Naive thymus-derived CD4-positive, alpha-beta T cell (primary cell): ENCODE measurements at regions not wholly inside any gene's neighbourhood (a gene's known extent, or its start where the extent isn't known, plus 50 kb on each side); places are given as distances from the start of the nearest gene placed in this dataset.

ENCODE experiments used
- ATAC-seq: fragments of 150-1000 bp; cut with Tn5 transposase; 2 replicates; pipeline ENCODE4 v1.10.0; 2021; ENCODE audit warnings: mild to moderate bottlenecking, moderate library complexity
- CTCF ChIA-PET: fragments of 350-600 bp; sonication (Branson Sonifier 250); formaldehyde crosslinking; loops from one replicate; lab custom pipeline; 2021; ENCODE audit warnings: antibody characterized with exemption; lab: Charles Lee
- POLR2A ChIA-PET: fragments of 350-600 bp; sonication (Branson Sonifier 250); formaldehyde crosslinking; loops from one replicate; lab custom pipeline; 2021; ENCODE audit warnings: antibody characterized with exemption, inconsistent platforms; lab: Charles Lee
- DNase-seq, 9 donors: peaks; one replicate each; pipeline versions ENCODE4 v3.0.0 to v3.0.0-alpha.2; 2020 to 2022; ENCODE audit warnings: mixed read lengths in 1 of 9
- H3K27ac ChIP-seq: one replicate; pipeline ENCODE4 v1.7.0; 2013; ENCODE audit warnings: mild to moderate bottlenecking, low read depth, low read length, moderate library complexity
- H3K27me3 ChIP-seq, 2 donors: one replicate each; pipeline ENCODE4 v1.7.0; 2013; ENCODE audit warnings: low read length in 2 of 2, mild to moderate bottlenecking in 2 of 2, moderate library complexity in 2 of 2; ENCODE audit not compliant: control insufficient read depth in 2 of 2, insufficient read depth in 2 of 2
- H3K36me3 ChIP-seq, 3 experiments: 1 replicate in 2 of 3; 2 replicates in 1 of 3; pipeline ENCODE4 v1.7.0; 2013; ENCODE audit warnings: low read length in 3 of 3, mild to moderate bottlenecking in 3 of 3, moderate library complexity in 1 of 3; ENCODE audit not compliant: insufficient read depth in 3 of 3, control insufficient read depth in 2 of 3
- H3K4me1 ChIP-seq, 2 donors: one replicate each; pipeline ENCODE4 v1.7.0; 2013; ENCODE audit warnings: low read length in 2 of 2, mild to moderate bottlenecking in 2 of 2, moderate library complexity in 1 of 2; ENCODE audit not compliant: control insufficient read depth in 2 of 2, insufficient read depth in 2 of 2
- H3K4me3 ChIP-seq: 2 replicates; pipeline ENCODE4 v1.7.0; 2013; ENCODE audit warnings: mild to moderate bottlenecking, low read length
- H3K9me3 ChIP-seq, 3 experiments: 1 replicate in 2 of 3; 2 replicates in 1 of 3; pipeline ENCODE4 v1.7.0; 2013; ENCODE audit warnings: low read length in 3 of 3; ENCODE audit not compliant: control insufficient read depth in 2 of 3
- H3K27ac Mint-ChIP-seq, 9 donors: one replicate each; pipeline ENCODE4 v1.8.0; 2020 to 2022; ENCODE audit warnings: mixed read lengths in 9 of 9, mild to moderate bottlenecking in 8 of 9, moderate library complexity in 5 of 9, inconsistent platforms in 2 of 9
- H3K27me3 Mint-ChIP-seq, 5 donors: one replicate each; pipeline ENCODE4 v1.8.0; 2021 to 2022; ENCODE audit warnings: mixed read lengths in 5 of 5, mild to moderate bottlenecking in 1 of 5
- H3K36me3 Mint-ChIP-seq, 5 donors: one replicate each; pipeline ENCODE4 v1.8.0; 2020 to 2022; ENCODE audit warnings: mixed read lengths in 5 of 5, mild to moderate bottlenecking in 3 of 5, inconsistent platforms in 1 of 5
- H3K4me1 Mint-ChIP-seq, 7 donors: one replicate each; pipeline ENCODE4 v1.8.0; 2020 to 2022; ENCODE audit warnings: mixed read lengths in 7 of 7, mild to moderate bottlenecking in 3 of 7, inconsistent platforms in 1 of 7
- H3K4me3 Mint-ChIP-seq, 10 donors: one replicate each; pipeline ENCODE4 v1.8.0; 2020 to 2022; ENCODE audit warnings: mild to moderate bottlenecking in 10 of 10, mixed read lengths in 10 of 10, moderate library complexity in 6 of 10, inconsistent platforms in 2 of 10
- H3K9me3 Mint-ChIP-seq, 11 donors: one replicate each; pipeline ENCODE4 v1.8.0; 2020 to 2022; ENCODE audit warnings: mixed read lengths in 11 of 11, mild to moderate bottlenecking in 4 of 11, inconsistent platforms in 1 of 11, moderate library complexity in 1 of 11
- intact Hi-C, 2 donors: fragments of 100-400 bp; cut with micrococcal nuclease; formaldehyde crosslinking; loops; one replicate each; pipeline ENCODE4 v1.15.1; 2023

DNA sequence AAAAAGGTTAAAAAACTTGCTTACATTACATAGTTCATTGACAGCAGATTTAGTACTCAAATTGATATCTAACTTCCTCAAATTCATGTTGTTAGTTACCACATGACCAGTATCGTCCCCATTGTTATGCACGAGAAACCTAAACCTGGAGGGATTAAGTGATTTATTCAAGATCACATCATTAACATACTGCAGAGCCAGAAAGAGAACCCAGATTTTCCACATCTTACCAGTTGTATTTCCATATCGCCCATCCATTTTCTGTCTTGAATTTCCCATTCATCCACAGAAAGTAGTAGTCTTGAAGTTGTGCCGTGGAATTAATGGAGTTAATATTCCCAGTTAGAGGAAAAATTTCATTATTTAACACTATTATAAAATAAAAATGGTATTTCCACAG is 512.0 kb downstream of the METTL4 start:
- Mint-ChIP-seq H3K4me1 (no peaks in the 10 kb centered on the region), H3K27me3 (peaks cover 0 to 23% (median 15%) of the 10 kb centered on the region in 5 donors), H3K27ac (no peak overlapping the region), H3K36me3 (peaks cover 0 to 3% (median 0%) of the 10 kb centered on the region in 5 donors), H3K9me3 (peaks cover 0 to 22% (median 7%) of the 10 kb centered on the region in 11 donors), H3K4me3 (no peak overlapping the region)
- intact Hi-C loops = no loop called here
- no peaks in the 10 kb centered on the region for H3K9me3 ChIP-seq
- no peak for ATAC-seq
- POLR2A ChIA-PET = no interaction called here
- no peaks in the 10 kb centered on the region for H3K36me3 ChIP-seq
- H3K27me3 ChIP-seq = peaks cover 0 to 3% of the 10 kb centered on the region in 2 donors
- no peak for DNase-seq
- no peak overlapping the region for H3K4me3 ChIP-seq
- no peaks in the 10 kb centered on the region for H3K4me1 ChIP-seq
- CTCF ChIA-PET = no interaction called here
- H3K27ac ChIP-seq = no peak overlapping the region

DNA sequence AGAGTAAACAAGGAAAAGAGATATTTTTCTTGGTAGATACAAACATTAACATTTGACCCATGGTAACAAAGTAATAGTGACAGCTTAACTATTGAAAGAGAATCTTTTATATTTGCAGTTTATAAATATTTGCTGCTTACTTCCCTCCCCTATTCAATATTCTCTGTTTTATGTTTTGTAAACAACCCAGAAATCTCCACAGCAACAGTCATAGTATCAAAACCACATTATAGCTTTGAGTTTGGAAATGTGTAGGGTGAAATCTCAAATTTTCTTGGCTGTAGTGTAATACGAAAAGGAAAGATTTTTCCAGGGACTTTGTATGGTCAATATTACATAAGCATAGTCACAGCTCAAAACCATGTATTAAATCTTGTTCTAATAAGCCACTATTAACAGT is 511.2 kb downstream of the METTL4 start:
- no peak for ATAC-seq
- POLR2A ChIA-PET = no interaction called here
- Mint-ChIP-seq H3K9me3 (peaks cover 0 to 24% (median 8%) of the 10 kb centered on the region in 11 donors), H3K4me3 (no peak overlapping the region), H3K36me3 (peaks cover 0 to 3% (median 0%) of the 10 kb centered on the region in 5 donors), H3K27ac (no peak overlapping the region), H3K27me3 (peaks cover 0 to 18% (median 15%) of the 10 kb centered on the region in 5 donors), H3K4me1 (no peaks in the 10 kb centered on the region)
- H3K27ac ChIP-seq = no peak overlapping the region
- CTCF ChIA-PET = no interaction called here
- no peak overlapping the region for H3K4me3 ChIP-seq
- DNase-seq = no peak
- no peaks in the 10 kb centered on the region for H3K36me3 ChIP-seq
- intact Hi-C loops = no loop called here
- H3K9me3 ChIP-seq = no peaks in the 10 kb centered on the region
- no peaks in the 10 kb centered on the region for H3K4me1 ChIP-seq
- H3K27me3 ChIP-seq = peaks cover 0 to 3% of the 10 kb centered on the region in 2 donors

GRCh38 chr18:2070631-2071030 is 500.7 kb downstream of the METTL4 start:
- no peak for ATAC-seq
- H3K4me3 ChIP-seq = no peak overlapping the region
- DNase-seq = no peak
- Mint-ChIP-seq H3K9me3 (peaks cover 0 to 5% (median 0%) of the 10 kb centered on the region in 11 donors), H3K27me3 (peaks cover 0 to 25% (median 5%) of the 10 kb centered on the region in 5 donors), H3K4me1 (no peaks in the 10 kb centered on the region), H3K4me3 (no peak overlapping the region), H3K36me3 (no peaks in the 10 kb centered on the region), H3K27ac (no peak overlapping the region)
- H3K27ac ChIP-seq = no peak overlapping the region
- H3K4me1 ChIP-seq = no peaks in the 10 kb centered on the region
- POLR2A ChIA-PET = no interaction called here
- CTCF ChIA-PET = no interaction called here
- H3K27me3 ChIP-seq = no peaks in the 10 kb centered on the region
- intact Hi-C loops = no loop called here
- H3K9me3 ChIP-seq = no peaks in the 10 kb centered on the region
- H3K36me3 ChIP-seq = no peaks in the 10 kb centered on the region

- Histone ChIP-seq H3K36me3 (no peaks in the 10 kb centered on the region), H3K27ac (no peak overlapping the region)
- H3K4me3 Mint-ChIP-seq = no peak overlapping the region
These were observed 495.8 kb downstream of the METTL4 start for GRCh38 chr18:2075499-2075898.

GRCh38 chr18:2082676-2083075 is 488.6 kb downstream of the METTL4 start:
- no peak overlapping the region for H3K4me3 Mint-ChIP-seq
- Histone ChIP-seq H3K27me3 (no peaks in the 10 kb centered on the region), H3K36me3 (no peaks in the 10 kb centered on the region), H3K9me3 (no peaks in the 10 kb centered on the region), H3K4me1 (no peaks in the 10 kb centered on the region), H3K4me3 (no peak overlapping the region), H3K27ac (no peak overlapping the region)
- DNase-seq = no peak
- no peak for ATAC-seq
- peaks cover 0 to 4% (median 0%) of the 10 kb centered on the region in 5 donors for H3K27me3 Mint-ChIP-seq
- CTCF ChIA-PET = no interaction called here
- H3K36me3 Mint-ChIP-seq = no peaks in the 10 kb centered on the region
- POLR2A ChIA-PET = no interaction called here
- no peak overlapping the region for H3K27ac Mint-ChIP-seq
- intact Hi-C loops = no loop called here
- peaks cover 0 to 3% (median 0%) of the 10 kb centered on the region in 11 donors for H3K9me3 Mint-ChIP-seq
- H3K4me1 Mint-ChIP-seq = peaks cover 0 to 3% (median 0%) of the 10 kb centered on the region in 7 donors

More at GRCh38 chr18:2075499-2075898, 495.8 kb downstream of the METTL4 start:
- H3K4me1 Mint-ChIP-seq = no peaks in the 10 kb centered on the region
- intact Hi-C loops = no loop called here
- Histone ChIP-seq H3K9me3 (no peaks in the 10 kb centered on the region), H3K27me3 (no peaks in the 10 kb centered on the region), H3K4me3 (no peak overlapping the region), H3K4me1 (no peaks in the 10 kb centered on the region)
- ChIA-PET CTCF (no interaction called here), POLR2A (no interaction called here)
- H3K9me3 Mint-ChIP-seq = peaks cover 0 to 2% (median 0%) of the 10 kb centered on the region in 11 donors
- ATAC-seq = no peak
- H3K27me3 Mint-ChIP-seq = peaks cover 0 to 30% (median 10%) of the 10 kb centered on the region in 5 donors
- no peak overlapping the region for H3K27ac Mint-ChIP-seq
- no peak for DNase-seq
- H3K36me3 Mint-ChIP-seq = no peaks in the 10 kb centered on the region

DNA sequence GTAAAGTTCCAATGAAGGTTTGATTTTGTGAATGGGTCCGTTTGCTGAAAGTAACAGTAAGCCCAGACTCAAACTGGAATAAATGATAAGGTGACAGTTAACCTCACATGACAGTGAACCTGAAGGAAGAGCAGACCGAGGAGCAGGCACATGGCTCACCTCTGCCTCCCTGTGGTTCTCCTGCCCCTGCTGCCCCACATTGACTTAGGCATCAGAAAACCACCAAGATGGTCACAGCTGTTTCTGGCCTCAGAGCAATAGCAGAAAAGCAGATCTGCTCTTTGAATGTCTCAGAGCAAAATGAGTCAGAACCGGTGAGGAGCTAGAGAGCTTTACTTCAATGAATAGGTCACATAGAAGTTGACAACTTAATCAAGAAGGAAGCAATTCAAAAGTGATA is 487.6 kb downstream of the METTL4 start:
- peaks cover 0 to 4% (median 0%) of the 10 kb centered on the region in 5 donors for H3K27me3 Mint-ChIP-seq
- Histone ChIP-seq H3K4me3 (no peak overlapping the region), H3K9me3 (no peaks in the 10 kb centered on the region), H3K4me1 (no peaks in the 10 kb centered on the region), H3K27ac (no peak overlapping the region), H3K36me3 (no peaks in the 10 kb centered on the region), H3K27me3 (no peaks in the 10 kb centered on the region)
- H3K9me3 Mint-ChIP-seq = peaks cover 0 to 3% (median 0%) of the 10 kb centered on the region in 11 donors
- POLR2A ChIA-PET = no interaction called here
- H3K4me3 Mint-ChIP-seq = no peak overlapping the region
- CTCF ChIA-PET = no interaction called here
- DNase-seq = no peak
- no peak overlapping the region for H3K27ac Mint-ChIP-seq
- H3K36me3 Mint-ChIP-seq = no peaks in the 10 kb centered on the region
- intact Hi-C loops = no loop called here
- ATAC-seq = no peak
- peaks cover 0 to 5% (median 0%) of the 10 kb centered on the region in 7 donors for H3K4me1 Mint-ChIP-seq

- CTCF ChIA-PET = no interaction called here
- Histone ChIP-seq H3K27me3 (no peaks in the 10 kb centered on the region), H3K9me3 (no peaks in the 10 kb centered on the region), H3K36me3 (no peaks in the 10 kb centered on the region), H3K4me1 (no peaks in the 10 kb centered on the region), H3K4me3 (no peak overlapping the region), H3K27ac (no peak overlapping the region)
- intact Hi-C loops = no loop called here
- no peak for DNase-seq
- no peak for ATAC-seq
- H3K9me3 Mint-ChIP-seq = peaks cover 0 to 3% (median 0%) of the 10 kb centered on the region in 11 donors
- no peak overlapping the region for H3K4me3 Mint-ChIP-seq
- peaks cover 0 to 14% (median 0%) of the 10 kb centered on the region in 7 donors for H3K4me1 Mint-ChIP-seq
- no peak overlapping the region for H3K27ac Mint-ChIP-seq
- H3K27me3 Mint-ChIP-seq = peaks cover 0 to 8% (median 6%) of the 10 kb centered on the region in 5 donors
- POLR2A ChIA-PET = no interaction called here
- no peaks in the 10 kb centered on the region for H3K36me3 Mint-ChIP-seq
These were observed 484.9 kb downstream of the METTL4 start for GRCh38 chr18:2086439-2086838.
